Endothelial cell of umbilical vein (primary cell): ENCODE measurements at regions not wholly inside any gene's neighbourhood (a gene's known extent, or its start where the extent isn't known, plus 50 kb on each side); places are given as distances from the start of the nearest gene placed in this dataset.

ENCODE experiments used
- CTCF ChIP-seq, 2 donors: IDR thresholded peaks; 1 replicate in 1 of 2; 2 replicates in 1 of 2; pipeline ENCODE4 v1.5.1; 2011; ENCODE audit warnings: low read length in 2 of 2, mild to moderate bottlenecking in 2 of 2, moderate library complexity in 2 of 2, control low read depth in 1 of 2, inconsistent platforms in 1 of 2, low read depth in 1 of 2; ENCODE audit not compliant: insufficient read depth in 1 of 2; ENCODE audit errors: extremely low read depth in 1 of 2
- EZH2 ChIP-seq: IDR thresholded peaks from 2 replicates; pipeline ENCODE4 v1.6.1; 2012; ENCODE audit warnings: borderline replicate concordance, low read depth, mild to moderate bottlenecking, moderate library complexity, low read length, inconsistent platforms; ENCODE audit not compliant: severe bottlenecking
- MYC ChIP-seq: IDR thresholded peaks from one replicate; pipeline ENCODE4 v1.6.1; 2011; ENCODE audit warnings: mild to moderate bottlenecking, low read depth, low read length
- POLR2A ChIP-seq: IDR thresholded peaks from 2 replicates; pipeline ENCODE4 v1.6.1; 2012; ENCODE audit warnings: low read depth, mild to moderate bottlenecking, control low read depth, low read length
- POLR2AphosphoS5 ChIP-seq: IDR thresholded peaks from 2 replicates; pipeline ENCODE4 v1.6.1; 2012; ENCODE audit warnings: low read depth, mild to moderate bottlenecking, control low read depth, low read length, moderate library complexity; ENCODE audit not compliant: insufficient read depth

- TF ChIP-seq CTCF (IDR thresholded peaks at IDR 0.05; ENCODE audit: extremely low read depth in 1 of 2, insufficient read depth in 1 of 2, low read depth in 1 of 2, low read length in 2 of 2) (no peak), POLR2A (no peak), POLR2AphosphoS5 (no peak), MYC (no peak), EZH2 (no peak)
These were observed 53.4 kb upstream of the FHIP2A start for GRCh38 chr10:114767986-114768821.
